ENCODE measurements at regions not wholly inside any gene's neighbourhood (a gene's known extent, or its start where the extent isn't known, plus 50 kb on each side); places are given as distances from the start of the nearest gene placed in this dataset.
"Not testable (repeated sequence)": the region's sequence is repeated elsewhere in the genome, so short reads cannot be mapped to it uniquely, and the experiment has no call there.

DNA sequence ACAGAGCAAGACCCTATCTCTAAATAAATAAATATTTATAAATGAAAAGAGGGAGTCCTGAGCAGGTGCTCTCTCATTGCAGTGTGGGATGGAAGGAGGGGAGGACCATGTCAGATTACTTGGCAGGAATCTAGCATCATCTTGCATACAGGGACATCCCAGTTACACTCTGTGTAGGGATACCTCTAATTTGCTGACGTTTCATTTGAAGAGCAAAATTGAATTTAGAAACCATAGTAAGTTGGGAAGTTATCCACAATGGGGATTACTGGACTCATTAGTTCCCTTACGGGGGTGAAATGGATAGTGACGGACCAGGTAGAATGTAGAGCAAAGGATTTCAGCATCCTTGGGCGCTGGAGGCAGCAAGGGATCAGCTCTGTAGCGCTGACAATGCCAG, 52.1 kb downstream of the ARHGEF18 start:
- no peak overlapping the region for H3K4me3 ChIP-seq

DNA sequence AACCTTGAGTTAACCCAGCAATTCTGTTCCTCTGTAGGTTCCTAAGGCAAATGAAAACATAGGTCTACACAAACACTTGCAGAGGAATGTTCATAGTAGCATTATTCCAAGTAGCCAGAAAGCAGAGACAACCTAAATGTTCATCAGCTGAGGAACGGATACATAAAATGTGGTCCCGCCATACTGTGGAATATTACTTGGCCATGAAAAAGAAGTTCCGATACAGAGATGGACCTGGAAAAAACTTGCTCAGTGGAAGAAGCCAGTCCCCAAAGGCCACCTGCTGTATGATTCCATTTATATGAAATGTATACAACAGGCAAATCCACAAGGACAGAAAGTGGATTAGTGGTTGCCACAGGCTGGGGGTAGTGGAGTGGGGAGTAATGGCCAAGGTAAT, 53.0 kb downstream of the ARHGEF18 start:
- no peak overlapping the region for H3K4me3 ChIP-seq
- H3K27ac ChIP-seq, result no peak overlapping the region

More for the DNA sequence above, 52.1 kb downstream of the ARHGEF18 start:
- no peak overlapping the region for H3K27ac ChIP-seq

DNA sequence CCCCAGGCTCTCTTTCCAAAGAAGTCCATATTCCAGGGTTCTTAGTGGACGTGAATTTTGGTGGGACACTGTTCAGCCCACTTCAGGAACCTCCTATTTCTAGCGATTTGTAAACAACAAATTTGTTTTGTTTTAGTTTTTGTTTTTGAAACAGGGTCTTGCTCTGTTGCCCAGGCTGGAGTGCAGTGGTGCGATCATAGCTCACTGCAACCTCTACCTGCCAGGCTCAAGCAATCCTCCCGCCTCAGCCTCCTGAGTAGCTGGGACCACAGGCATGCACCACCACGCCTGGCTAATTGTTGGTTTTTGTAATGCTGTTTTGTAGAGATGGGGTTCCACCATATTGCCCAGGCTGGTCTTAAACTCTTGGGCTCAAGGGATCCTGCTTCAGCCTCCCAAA, 56.7 kb downstream of the ARHGEF18 start:
- not testable (repeated sequence) for H3K4me3 ChIP-seq, H3K27ac ChIP-seq

DNA sequence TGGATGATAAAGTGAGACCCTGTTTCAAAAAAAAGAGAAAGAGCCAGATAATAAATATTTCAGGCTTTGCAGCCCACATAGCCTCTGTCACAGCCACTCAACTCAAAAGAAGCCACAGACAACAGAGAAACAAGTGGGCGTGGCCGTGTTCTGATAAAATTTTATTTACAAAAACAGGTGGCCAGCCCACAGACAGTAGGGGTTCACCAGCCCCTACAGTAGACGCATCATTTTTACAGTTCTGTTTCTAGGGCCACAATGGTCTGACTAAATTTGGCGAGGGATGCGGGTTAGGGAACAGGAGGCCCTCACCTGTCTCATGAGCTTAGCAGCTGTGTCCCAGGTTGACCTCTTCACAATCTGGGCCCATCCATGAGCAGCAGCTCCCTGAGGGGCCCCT, 59.5 kb downstream of the ARHGEF18 start:
- no peak overlapping the region for H3K27ac ChIP-seq
- no peak overlapping the region for H3K4me3 ChIP-seq

DNA sequence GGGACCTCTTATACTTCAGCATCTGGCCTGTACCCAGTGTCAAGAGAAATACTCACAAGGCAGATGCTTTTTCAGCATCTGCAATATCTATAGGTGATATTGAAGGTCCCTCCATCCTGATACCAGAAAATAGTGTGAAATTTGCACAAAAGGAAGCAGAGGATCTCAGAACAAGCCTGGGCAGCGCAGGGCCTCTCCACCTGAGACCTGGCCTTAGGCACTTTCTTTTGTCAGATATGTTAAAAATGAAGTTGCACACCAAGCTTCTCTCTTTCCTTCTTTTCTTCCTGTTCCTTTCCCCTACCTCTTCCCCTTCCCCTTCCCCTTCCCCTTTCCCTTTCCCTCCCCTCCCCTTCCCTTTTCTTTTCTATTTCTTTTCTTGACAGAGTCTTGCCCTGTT, 62.2 kb downstream of the ARHGEF18 start:
- H3K4me3 ChIP-seq, result no peak overlapping the region
- H3K27ac ChIP-seq, result no peak overlapping the region

DNA sequence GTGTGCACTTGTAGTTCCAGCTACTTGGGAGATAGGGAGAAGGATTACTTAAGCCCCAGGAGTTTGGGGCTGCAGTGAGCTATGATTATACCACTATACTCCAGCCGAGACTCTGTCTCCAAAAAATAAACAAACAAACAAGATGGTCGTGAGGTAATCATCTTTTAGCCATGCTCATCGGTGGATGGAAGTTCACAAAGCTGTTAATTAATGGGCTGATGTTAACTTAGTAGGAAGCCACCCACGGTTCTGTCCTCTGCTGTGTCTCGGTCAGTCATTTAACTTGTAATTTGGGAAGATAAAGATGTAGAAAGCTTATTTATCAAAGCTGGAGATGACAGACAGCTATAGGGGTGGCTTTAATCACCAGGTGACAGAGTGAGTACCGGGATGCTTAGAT, 64.9 kb downstream of the ARHGEF18 start:
- H3K27ac ChIP-seq, result no peak overlapping the region
- no peak overlapping the region for H3K4me3 ChIP-seq

DNA sequence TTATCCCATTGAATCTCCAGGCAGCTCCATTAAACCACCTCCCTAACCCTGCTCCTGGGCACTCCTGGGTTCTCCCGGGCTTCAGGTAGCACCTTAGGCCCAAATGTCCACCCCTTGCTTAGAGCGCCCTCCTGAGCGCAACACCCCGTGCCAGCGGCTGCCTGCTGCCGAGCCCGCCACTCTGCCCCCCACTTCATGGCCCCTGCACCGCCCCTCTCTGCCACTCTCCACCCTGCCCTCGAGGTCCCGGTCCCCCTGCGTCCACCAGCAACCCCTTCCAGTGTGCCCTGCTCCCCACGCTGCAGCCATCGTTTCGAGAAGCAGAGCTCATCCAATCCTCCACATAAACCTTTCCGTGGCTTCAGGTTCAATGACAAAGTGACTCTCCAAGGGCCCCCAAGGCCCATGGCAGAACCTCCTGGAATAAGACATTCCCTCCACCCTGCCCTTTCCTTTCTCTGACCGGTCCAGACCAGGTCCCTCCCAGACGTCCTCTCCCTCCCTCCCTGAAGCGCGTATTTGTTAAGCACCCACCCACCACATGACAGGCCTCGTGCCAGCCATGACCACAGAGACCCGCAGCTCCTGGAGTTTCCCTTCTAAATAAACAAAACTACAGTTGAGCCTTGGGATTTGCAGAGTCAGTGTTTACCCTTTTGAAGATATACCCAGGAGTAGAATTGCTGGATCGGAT, 66.6 kb downstream of the ARHGEF18 start:
- H3K27ac ChIP-seq, result peak overlapping the region in 5 of 21 experiments; percentile 3 to 52 (median 30)
- no peak overlapping the region for H3K4me3 ChIP-seq

DNA sequence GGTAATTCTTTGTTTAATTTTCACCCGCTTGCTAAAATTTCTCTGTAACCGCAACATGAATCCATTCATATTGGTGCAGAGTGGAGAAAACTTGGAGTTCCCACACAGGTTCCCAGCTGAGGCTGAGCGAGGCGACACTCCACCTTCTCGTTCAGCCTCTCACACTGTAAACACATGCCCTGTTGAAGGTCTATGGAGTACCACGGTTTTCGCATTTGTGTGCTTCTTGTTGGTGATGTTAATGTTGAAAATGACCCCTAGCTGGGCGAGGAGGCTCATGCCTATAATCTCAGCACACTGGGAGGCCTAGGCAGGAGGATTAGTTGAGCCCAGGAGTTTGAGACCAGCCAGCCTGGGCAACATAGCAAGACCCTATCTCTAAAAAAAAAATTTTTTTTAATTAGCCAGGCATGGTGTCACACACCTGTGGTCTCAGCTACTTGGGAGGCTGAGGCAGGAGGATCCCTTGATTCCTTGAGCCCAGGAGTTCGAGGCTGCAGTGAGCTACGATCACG, 67.2 kb downstream of the ARHGEF18 start:
- Histone ChIP-seq H3K27ac (peak overlapping the region in 2 of 21 experiments; percentile 30 to 52), H3K4me3 (no peak overlapping the region)

DNA sequence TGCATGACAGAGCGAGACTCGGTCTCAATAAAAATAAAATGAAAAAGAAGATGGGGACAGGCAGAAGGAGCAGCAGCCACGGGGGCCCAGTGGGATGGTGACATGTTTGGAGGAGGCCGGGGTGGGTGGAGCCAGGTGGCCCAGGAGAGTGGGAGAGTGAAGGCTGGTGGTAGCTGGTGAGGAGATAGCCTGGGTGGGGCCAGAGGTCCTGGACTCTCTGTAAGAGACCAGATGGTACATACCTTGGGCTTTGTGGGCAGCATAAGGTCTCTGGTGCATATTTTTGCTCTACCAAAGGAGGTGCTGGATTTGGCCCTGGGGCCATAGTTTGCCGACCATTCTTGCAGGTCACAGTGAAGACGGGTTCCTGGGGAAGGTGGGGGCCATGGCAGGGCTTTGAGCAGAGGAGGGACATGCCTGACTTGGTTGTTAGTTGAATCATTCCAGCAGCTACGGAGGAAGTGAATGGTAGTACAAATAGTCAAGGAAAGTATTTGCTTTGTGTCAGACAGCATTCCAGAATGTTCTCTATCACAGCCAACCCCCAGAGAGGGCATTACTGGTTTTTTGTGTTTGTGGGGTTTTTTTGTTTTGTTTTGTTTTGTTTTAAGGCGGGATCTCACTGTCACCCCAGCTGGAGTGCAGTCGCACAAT, 69.1 kb downstream of the ARHGEF18 start:
- Histone ChIP-seq H3K4me3 (no peak overlapping the region), H3K27ac (no peak overlapping the region)

DNA sequence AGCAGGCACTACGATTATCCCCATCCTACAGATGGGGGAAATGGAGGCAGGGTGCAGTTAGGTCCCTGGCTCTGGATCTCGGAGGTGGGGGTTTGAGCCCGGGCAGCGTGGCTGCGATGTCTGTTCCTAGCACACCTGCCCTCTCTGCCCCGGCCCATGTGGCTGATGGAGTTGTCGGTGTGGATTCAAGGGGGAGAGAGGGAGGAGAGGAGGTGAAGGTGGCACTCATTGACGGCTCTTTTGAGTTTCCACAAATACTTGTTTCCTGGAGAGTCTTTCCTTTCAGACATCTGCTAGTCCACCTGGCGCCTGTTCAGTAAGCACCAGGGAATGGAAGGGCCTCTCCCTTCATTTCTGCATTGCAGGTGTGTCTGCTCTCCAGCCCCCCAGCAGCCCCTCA, 69.9 kb downstream of the ARHGEF18 start:
- H3K27ac ChIP-seq, result no peak overlapping the region
- H3K4me3 ChIP-seq, result no peak overlapping the region

DNA sequence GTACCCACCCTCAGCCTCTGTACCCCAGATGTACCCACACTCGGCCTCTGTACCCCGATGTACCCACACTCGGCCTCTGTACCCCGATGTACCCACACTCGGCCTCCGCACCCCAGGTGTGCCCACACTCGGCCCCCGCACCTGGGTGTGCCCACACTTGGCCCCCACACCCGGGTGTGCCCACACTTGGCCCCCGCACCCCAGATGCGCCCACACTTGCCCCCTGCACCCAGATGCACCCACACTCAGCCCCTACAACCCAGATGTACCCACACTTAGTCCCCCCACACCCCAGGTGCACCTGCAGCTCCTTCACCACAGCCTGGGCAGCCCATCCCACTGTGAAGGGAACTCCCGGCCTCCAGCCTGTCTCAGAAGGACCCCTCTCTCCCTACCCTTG, 69.7 kb downstream of the PEX11G start:
- H3K27ac ChIP-seq, result no peak overlapping the region
- H3K4me3 ChIP-seq, result no peak overlapping the region

DNA sequence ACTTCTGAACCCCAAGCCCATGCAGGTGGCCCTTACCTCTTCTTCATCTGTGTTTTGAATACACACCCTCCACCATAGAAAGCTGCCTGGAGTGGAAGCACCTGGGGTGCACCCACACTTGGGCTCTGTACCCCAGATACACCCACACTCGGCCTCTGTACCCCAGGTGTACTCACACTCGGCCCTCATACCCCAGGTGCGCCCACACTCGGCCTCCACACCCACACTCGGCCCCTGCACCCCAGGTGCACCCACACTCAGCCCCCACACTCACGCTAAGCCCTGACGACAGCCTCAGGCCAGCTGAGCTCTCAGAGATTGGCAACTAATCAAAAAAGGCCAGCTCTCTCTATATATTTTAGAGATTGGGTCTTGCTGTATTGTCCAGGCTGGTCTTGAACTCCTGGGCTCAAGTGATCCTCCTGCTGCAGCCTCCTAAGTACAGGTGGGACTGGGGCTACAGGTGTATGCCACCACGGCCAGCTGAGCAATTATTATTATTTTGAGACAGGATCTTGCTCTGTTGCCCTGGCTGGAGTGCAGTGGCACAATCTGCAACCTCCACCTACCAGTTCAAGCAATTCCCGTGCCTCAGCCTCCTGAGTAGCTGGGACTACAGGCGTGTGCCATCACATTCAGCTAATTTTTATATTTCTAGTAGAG, 68.9 kb downstream of the PEX11G start:
- H3K27ac ChIP-seq, result peak overlapping the region in 1 of 21 experiments; percentile 5
- H3K4me3 ChIP-seq, result no peak overlapping the region

DNA sequence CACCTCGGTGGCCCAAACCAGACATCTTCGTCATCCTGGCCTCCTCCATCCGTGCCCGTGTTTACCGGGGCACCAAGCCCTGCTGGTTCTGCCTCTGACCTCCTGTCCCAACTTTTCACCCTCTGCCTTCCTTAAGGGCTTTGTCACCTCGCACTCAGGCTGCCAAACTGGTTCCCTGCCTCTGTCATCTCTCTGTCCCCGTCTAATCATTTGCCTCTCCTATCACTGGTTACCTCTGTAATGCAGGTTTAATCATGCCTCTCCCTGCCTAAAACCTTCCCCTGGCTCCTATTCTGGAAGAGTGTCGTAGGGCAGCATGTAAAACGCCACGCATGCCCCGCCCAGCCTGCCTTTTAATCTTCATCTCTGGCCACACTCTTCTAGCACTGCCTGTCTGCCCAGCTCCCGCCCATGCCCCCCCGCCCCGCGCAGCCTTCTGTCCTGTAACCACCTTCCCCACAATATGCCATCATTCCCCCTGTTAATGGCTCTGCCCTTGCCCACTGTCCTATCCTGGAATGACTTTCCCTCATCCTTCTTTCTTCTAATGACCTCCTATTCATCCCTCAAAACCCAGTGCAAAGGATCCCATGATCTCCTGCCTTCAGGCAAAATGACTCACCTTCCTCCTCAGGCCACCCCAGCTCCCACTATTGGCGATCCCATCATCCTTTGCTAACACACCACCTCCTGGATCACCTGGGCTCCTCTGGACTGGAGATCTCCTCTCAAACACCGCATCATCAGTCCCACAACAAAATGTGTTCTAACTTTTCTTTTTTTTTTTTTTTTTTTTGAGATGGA, 66.7 kb downstream of the PEX11G start:
- Histone ChIP-seq H3K27ac (peak overlapping the region in 7 of 21 experiments; percentile 10 to 56 (median 33)), H3K4me3 (no peak overlapping the region)
